Osteoblast (primary cell): ENCODE measurements at regions not wholly inside any gene's neighbourhood (a gene's known extent, or its start where the extent isn't known, plus 50 kb on each side); places are given as distances from the start of the nearest gene placed in this dataset.

ENCODE experiments used
- DNase-seq: peaks from one replicate; pipeline ENCODE4 v3.0.0; 2011; ENCODE audit warnings: low spot score, mixed read lengths; ENCODE audit not compliant: insufficient read length; ENCODE audit errors: missing footprints
- H2AFZ ChIP-seq: 2 replicates; pipeline ENCODE4 v1.6.0; 2011; ENCODE audit warnings: mild to moderate bottlenecking, low read length
- H3K27ac ChIP-seq: 2 replicates; pipeline ENCODE4 v1.5.1; 2011; ENCODE audit warnings: mild to moderate bottlenecking, low read depth, low read length, moderate library complexity
- H3K27me3 ChIP-seq: 2 replicates; pipeline ENCODE4 v1.6.0; 2012; ENCODE audit warnings: mild to moderate bottlenecking, control low read depth, inconsistent platforms, low read length, moderate library complexity; ENCODE audit not compliant: insufficient read depth
- H3K36me3 ChIP-seq: 2 replicates; pipeline ENCODE4 v1.5.1; 2011; ENCODE audit warnings: mild to moderate bottlenecking, low read length, control low read depth, moderate library complexity; ENCODE audit not compliant: insufficient read depth
- H3K4me1 ChIP-seq: 2 replicates; pipeline ENCODE4 v1.5.1; 2011; ENCODE audit warnings: mild to moderate bottlenecking, low read length, control low read depth, moderate library complexity; ENCODE audit not compliant: insufficient read depth
- H3K4me2 ChIP-seq: 2 replicates; pipeline ENCODE4 v1.6.0; 2011; ENCODE audit warnings: mild to moderate bottlenecking, low read length; ENCODE audit not compliant: insufficient read depth
- H3K4me3 ChIP-seq: fragments of 200-600 bp; sonication (generic); 3 replicates; pipeline ENCODE4 v1.5.1; 2012; ENCODE audit warnings: mild to moderate bottlenecking, low read length, inconsistent platforms; ENCODE audit not compliant: insufficient read depth
- H3K79me2 ChIP-seq: 2 replicates; pipeline ENCODE4 v1.6.0; 2012; ENCODE audit warnings: mild to moderate bottlenecking, low read length, control low read depth, inconsistent platforms; ENCODE audit not compliant: insufficient read depth
- H3K9me3 ChIP-seq: 2 replicates; pipeline ENCODE4 v1.5.1; 2011; ENCODE audit warnings: low read depth, low read length, control low read depth
- H4K20me1 ChIP-seq: 2 replicates; pipeline ENCODE4 v1.6.0; 2012; ENCODE audit warnings: mild to moderate bottlenecking, low read length, control low read depth; ENCODE audit not compliant: insufficient read depth
- TF ChIP-seq, protein P1 (sequence below): IDR thresholded peaks from 2 replicates; pipeline ENCODE4 v1.5.1; 2011; ENCODE audit warnings: mild to moderate bottlenecking, low read depth, low read length, moderate library complexity; ENCODE audit errors: extremely low read depth

DNA sequence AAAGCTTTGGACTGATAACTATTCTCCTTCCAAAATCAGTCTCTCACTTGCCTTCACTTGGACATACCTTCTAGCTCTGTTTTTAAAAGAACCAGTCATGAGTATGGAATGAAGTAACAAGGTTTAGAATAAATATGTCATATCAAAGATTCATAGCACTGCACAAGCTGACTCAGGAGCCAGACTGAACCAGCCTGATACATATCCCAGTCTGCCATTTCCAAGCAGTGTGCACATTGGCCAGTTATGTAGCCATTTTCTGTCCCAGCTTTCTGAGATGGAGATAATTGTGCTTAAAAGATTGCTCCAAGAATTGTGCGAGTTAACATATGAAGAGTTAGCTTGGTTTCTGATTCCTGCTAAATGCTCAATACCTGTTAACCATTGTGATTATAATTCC is 311.3 kb downstream of the C11orf87 start:
- Histone ChIP-seq H3K27ac (no peak overlapping the region), H2AFZ (peak overlapping the region; percentile 20), H3K9me3 (no peaks in the 10 kb centered on the region), H3K4me2 (no peak overlapping the region), H3K4me3 (no peak overlapping the region), H4K20me1 (no peaks in the 10 kb centered on the region), H3K27me3 (peaks cover 2% of the 10 kb centered on the region), H3K79me2 (no peaks in the 10 kb centered on the region), H3K4me1 (peaks cover 5% of the 10 kb centered on the region), H3K36me3 (no peaks in the 10 kb centered on the region)
- no peak for DNase-seq
- TF ChIP-seq, protein P1, sequence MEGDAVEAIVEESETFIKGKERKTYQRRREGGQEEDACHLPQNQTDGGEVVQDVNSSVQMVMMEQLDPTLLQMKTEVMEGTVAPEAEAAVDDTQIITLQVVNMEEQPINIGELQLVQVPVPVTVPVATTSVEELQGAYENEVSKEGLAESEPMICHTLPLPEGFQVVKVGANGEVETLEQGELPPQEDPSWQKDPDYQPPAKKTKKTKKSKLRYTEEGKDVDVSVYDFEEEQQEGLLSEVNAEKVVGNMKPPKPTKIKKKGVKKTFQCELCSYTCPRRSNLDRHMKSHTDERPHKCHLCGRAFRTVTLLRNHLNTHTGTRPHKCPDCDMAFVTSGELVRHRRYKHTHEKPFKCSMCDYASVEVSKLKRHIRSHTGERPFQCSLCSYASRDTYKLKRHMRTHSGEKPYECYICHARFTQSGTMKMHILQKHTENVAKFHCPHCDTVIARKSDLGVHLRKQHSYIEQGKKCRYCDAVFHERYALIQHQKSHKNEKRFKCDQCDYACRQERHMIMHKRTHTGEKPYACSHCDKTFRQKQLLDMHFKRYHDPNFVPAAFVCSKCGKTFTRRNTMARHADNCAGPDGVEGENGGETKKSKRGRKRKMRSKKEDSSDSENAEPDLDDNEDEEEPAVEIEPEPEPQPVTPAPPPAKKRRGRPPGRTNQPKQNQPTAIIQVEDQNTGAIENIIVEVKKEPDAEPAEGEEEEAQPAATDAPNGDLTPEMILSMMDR, result no peak

DNA sequence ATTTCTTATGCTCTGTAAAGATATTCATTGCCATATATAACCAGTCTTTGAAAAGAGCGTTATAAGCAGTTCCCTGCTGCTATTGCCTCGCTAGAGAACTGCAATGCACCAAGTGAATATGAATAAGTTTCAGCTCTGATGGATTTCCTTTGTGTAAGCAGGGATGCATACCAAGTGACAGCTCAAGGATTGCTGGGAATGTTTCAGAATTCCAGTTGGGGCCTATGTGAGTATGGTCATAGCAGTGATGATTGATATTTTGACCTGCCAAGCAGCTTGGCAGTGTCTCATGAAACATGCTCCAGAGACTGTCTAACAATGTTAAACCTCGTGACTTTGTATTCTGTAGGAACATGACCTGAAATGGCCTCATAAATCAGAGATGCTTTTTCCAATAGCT is 312.6 kb downstream of the C11orf87 start:
- Histone ChIP-seq H3K4me3 (no peak overlapping the region), H4K20me1 (no peaks in the 10 kb centered on the region), H3K27ac (no peak overlapping the region), H3K4me1 (peaks cover 5% of the 10 kb centered on the region), H2AFZ (peak overlapping the region; percentile 26), H3K27me3 (peaks cover 2% of the 10 kb centered on the region), H3K4me2 (no peak overlapping the region), H3K9me3 (no peaks in the 10 kb centered on the region), H3K79me2 (no peaks in the 10 kb centered on the region), H3K36me3 (no peaks in the 10 kb centered on the region)
- TF ChIP-seq, protein P1, result no peak
- DNase-seq, result no peak

DNA sequence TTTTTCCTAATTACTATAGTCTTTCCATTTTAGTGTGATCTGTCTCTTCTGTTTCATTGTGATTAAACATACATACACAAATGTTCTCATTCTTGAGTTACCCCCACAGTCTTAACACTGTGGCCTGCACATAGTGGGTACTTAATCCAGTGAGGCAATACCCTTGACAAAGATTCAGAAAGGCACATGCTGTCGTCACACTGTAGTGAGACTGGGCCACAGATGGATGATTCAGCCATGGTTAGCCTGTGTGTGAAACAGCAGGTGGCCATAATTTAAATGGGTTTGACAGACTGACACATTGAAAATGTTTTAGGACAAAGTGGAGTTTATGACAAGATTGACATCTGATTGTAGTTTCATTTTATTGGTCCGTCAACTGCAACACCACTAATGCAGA is 313.1 kb downstream of the C11orf87 start:
- Histone ChIP-seq H2AFZ (no peak overlapping the region), H3K4me1 (peaks cover 5% of the 10 kb centered on the region), H3K9me3 (no peaks in the 10 kb centered on the region), H3K27ac (no peak overlapping the region), H4K20me1 (no peaks in the 10 kb centered on the region), H3K4me2 (no peak overlapping the region), H3K79me2 (no peaks in the 10 kb centered on the region), H3K27me3 (peaks cover 1% of the 10 kb centered on the region), H3K4me3 (no peak overlapping the region), H3K36me3 (no peaks in the 10 kb centered on the region)
- DNase-seq, result no peak
- TF ChIP-seq, protein P1, result no peak

DNA sequence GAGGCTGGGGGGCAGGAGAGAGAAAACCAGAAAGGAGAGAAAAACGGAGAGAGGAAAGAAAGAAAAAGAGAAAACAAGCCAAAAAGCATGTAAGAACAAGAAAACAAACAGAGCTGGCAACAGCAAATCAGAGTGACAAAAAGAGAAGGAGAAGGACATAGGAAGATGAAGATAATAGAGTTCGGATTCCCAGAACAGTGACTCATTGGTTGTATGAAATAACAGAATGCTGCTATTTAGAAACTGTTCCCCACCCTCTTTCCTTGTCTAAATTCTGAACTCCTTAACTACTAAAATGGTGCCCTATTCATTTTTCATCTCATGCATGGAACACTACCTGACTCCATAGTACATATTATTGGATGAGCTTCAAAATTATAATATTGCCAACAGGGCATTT is 317.4 kb downstream of the C11orf87 start:
- Histone ChIP-seq H3K27ac (no peak overlapping the region), H3K36me3 (no peaks in the 10 kb centered on the region), H3K4me1 (no peaks in the 10 kb centered on the region), H3K4me2 (no peak overlapping the region), H4K20me1 (no peaks in the 10 kb centered on the region), H3K27me3 (no peaks in the 10 kb centered on the region), H2AFZ (no peak overlapping the region), H3K9me3 (no peaks in the 10 kb centered on the region), H3K79me2 (no peaks in the 10 kb centered on the region), H3K4me3 (no peak overlapping the region)
- TF ChIP-seq, protein P1, result no peak
- no peak for DNase-seq
